B cell (primary cell): ENCODE measurements at regions not wholly inside any gene's neighbourhood (a gene's known extent, or its start where the extent isn't known, plus 50 kb on each side); places are given as distances from the start of the nearest gene placed in this dataset.
"Not testable (repeated sequence)": the region's sequence is repeated elsewhere in the genome, so short reads cannot be mapped to it uniquely, and the experiment has no call there.

Experiments
- ATAC-seq: fragments of 200-7000 bp; cut with Tn5 transposase; one replicate; pipeline ENCODE4 v1.10.0; 2021; ENCODE audit warnings: low read depth, mild to moderate bottlenecking, moderate number of reproducible peaks, moderate library complexity
- CTCF ChIA-PET: fragments of 350-600 bp; sonication (Branson Sonifier 250); formaldehyde crosslinking; loops from one replicate; lab custom pipeline; 2021; ENCODE audit warnings: antibody characterized with exemption, inconsistent platforms; lab: Charles Lee
- POLR2A ChIA-PET: fragments of 350-600 bp; sonication (Branson Sonifier 250); formaldehyde crosslinking; loops from one replicate; lab custom pipeline; 2021; ENCODE audit warnings: antibody characterized with exemption; lab: Charles Lee
- DNase-seq: peaks from one replicate; pipeline ENCODE4 v3.0.0; 2013
- H2AFZ ChIP-seq: 2 replicates; pipeline ENCODE4 v1.6.1; 2012; ENCODE audit warnings: mild to moderate bottlenecking, low read depth, low read length; ENCODE audit not compliant: insufficient read depth, poor library complexity, severe bottlenecking
- H3K27ac ChIP-seq, 2 donors: 1 replicate in 1 of 2; 2 replicates in 1 of 2; pipeline ENCODE4 v1.5.1; 2012 to 2013; ENCODE audit warnings: low read length in 2 of 2, mild to moderate bottlenecking in 2 of 2, moderate library complexity in 1 of 2
- H3K27me3 ChIP-seq, 4 experiments: fragments of 200-600 bp in 1 of 4; sonication (generic) in 1 of 4; replicated peaks in 1 of 4; 1 replicate in 2 of 4; 2 replicates in 2 of 4; pipeline versions ENCODE4 v1.6.1 to v1.7.0; 2013 to 2016; ENCODE audit warnings: low read length in 3 of 4, mild to moderate bottlenecking in 2 of 4, mixed read lengths in 1 of 4, moderate library complexity in 1 of 4; ENCODE audit not compliant: insufficient read depth in 4 of 4, control insufficient read depth in 3 of 4; ENCODE audit errors: control extremely low read depth in 1 of 4
- H3K36me3 ChIP-seq, 2 experiments: replicated peaks in 1 of 2; 1 replicate in 1 of 2; 2 replicates in 1 of 2; pipeline versions ENCODE4 v1.6.1 to v1.7.1; 2013; ENCODE audit warnings: low read length in 1 of 2; ENCODE audit not compliant: insufficient read depth in 2 of 2, control insufficient read depth in 1 of 2; ENCODE audit errors: control extremely low read depth in 1 of 2, extremely low read depth in 1 of 2
- H3K4me1 ChIP-seq, 2 donors: fragments of 200-600 bp in 1 of 2; sonication (generic) in 1 of 2; 1 replicate in 1 of 2; 2 replicates in 1 of 2; pipeline versions ENCODE4 v1.5.1 to v1.6.1; 2013 to 2017; ENCODE audit warnings: low read length in 2 of 2; ENCODE audit not compliant: control insufficient read depth in 2 of 2, insufficient read depth in 2 of 2
- H3K4me2 ChIP-seq: replicated peaks from 2 replicates; pipeline ENCODE3; 2012; ENCODE audit warnings: mild to moderate bottlenecking, low read depth, low read length; ENCODE audit not compliant: poor library complexity, severe bottlenecking
- H3K4me3 ChIP-seq, 5 experiments: fragments of 200-600 bp in 1 of 5; sonication (generic) in 1 of 5; 1 replicate in 3 of 5; 2 replicates in 2 of 5; pipeline versions ENCODE4 v1.5.1 to v1.7.0; 2011 to 2016; ENCODE audit warnings: low read length in 4 of 5, mild to moderate bottlenecking in 4 of 5, low read depth in 2 of 5, control low read depth in 1 of 5, moderate library complexity in 1 of 5; ENCODE audit not compliant: insufficient read depth in 1 of 5; ENCODE audit errors: control extremely low read depth in 1 of 5, extremely low read depth in 1 of 5
- H3K79me2 ChIP-seq: fragments of 200-600 bp; sonication (generic); one replicate; pipeline ENCODE4 v1.6.0; 2016; ENCODE audit warnings: low read length; ENCODE audit not compliant: control insufficient read depth, insufficient read depth
- H3K9ac ChIP-seq: fragments of 200-600 bp; sonication (generic); 2 replicates; pipeline ENCODE4 v1.6.1; 2017; ENCODE audit warnings: mild to moderate bottlenecking, low read length, moderate library complexity
- H3K9me3 ChIP-seq, 3 donors: one replicate each; pipeline versions ENCODE4 v1.6.1 to v1.7.1; 2013; ENCODE audit warnings: low read length in 2 of 3; ENCODE audit not compliant: control insufficient read depth in 2 of 3, insufficient read depth in 1 of 3; ENCODE audit errors: control extremely low read depth in 1 of 3
- H4K20me1 ChIP-seq: 2 replicates; pipeline ENCODE4 v1.6.0; 2012; ENCODE audit warnings: mild to moderate bottlenecking, low read length; ENCODE audit not compliant: insufficient read depth, control insufficient read depth, poor library complexity, severe bottlenecking
- H3K27ac Mint-ChIP-seq: one replicate; pipeline ENCODE4 v1.8.0; 2021; ENCODE audit warnings: mixed read lengths
- H3K27me3 Mint-ChIP-seq: one replicate; pipeline ENCODE4 v1.8.0; 2021; ENCODE audit warnings: mixed read lengths
- H3K4me1 Mint-ChIP-seq: one replicate; pipeline ENCODE4 v1.8.0; 2021; ENCODE audit warnings: mixed read lengths
- H3K4me3 Mint-ChIP-seq: one replicate; pipeline ENCODE4 v1.8.0; 2021; ENCODE audit warnings: mixed read lengths
- H3K9me3 Mint-ChIP-seq: one replicate; pipeline ENCODE4 v1.8.0; 2022; ENCODE audit warnings: mixed read lengths; ENCODE audit not compliant: insufficient read depth
- CTCF ChIP-seq: fragments of 200-600 bp; IDR thresholded peaks from one replicate; pipeline ENCODE4 v1.8.0; 2022; ENCODE audit warnings: antibody characterized with exemption, mild to moderate bottlenecking
- EZH2 ChIP-seq: IDR thresholded peaks from 2 replicates; pipeline ENCODE4 v1.6.1; 2012; ENCODE audit warnings: borderline replicate concordance, low read depth, mild to moderate bottlenecking, moderate library complexity, low read length; ENCODE audit not compliant: insufficient read depth, poor library complexity, severe bottlenecking
- WGBS: methylation state at CpG from one replicate; pipeline ENCODE4 v1.1.5; 2013; ENCODE audit warnings: missing lambda C conversion rate; ENCODE audit not compliant: insufficient coverage; 5-methylcytosine and 5-hydroxymethylcytosine counted together
- intact Hi-C: fragments of 100-400 bp; cut with micrococcal nuclease; formaldehyde crosslinking; loops from one replicate; pipeline ENCODE4 v1.10.0; 2022

GRCh38 chr13:71291842-71292146 is 575.2 kb downstream of the DACH1 start:
- H3K79me2 ChIP-seq = no peaks in the 10 kb centered on the region
- H3K4me1 ChIP-seq = peaks cover 7 to 18% of the 10 kb centered on the region in 2 donors
- peak; percentile 11 for ATAC-seq
- intact Hi-C loops = no loop called here
- Mint-ChIP-seq H3K27me3 (peaks cover 3% of the 10 kb centered on the region), H3K4me3 (peak overlapping the region; percentile 89), H3K27ac (peak overlapping the region; percentile 85), H3K9me3 (peaks cover 3% of the 10 kb centered on the region), H3K4me1 (peaks cover 26% of the 10 kb centered on the region)
- peak overlapping the region; percentile 49 to 76 for H3K27ac ChIP-seq
- no peak for TF ChIP-seq CTCF
- TF ChIP-seq EZH2 = no peak
- ChIA-PET CTCF (no interaction called here), POLR2A (no interaction called here)
- H3K27me3 ChIP-seq = no peaks in the 10 kb centered on the region
- peaks cover 0 to 5% (median 0%) of the 10 kb centered on the region in 3 donors for H3K9me3 ChIP-seq
- H3K36me3 ChIP-seq = no peaks in the 10 kb centered on the region
- peak overlapping the region; percentile 66 for H3K9ac ChIP-seq
- peak overlapping the region in 1 of 5 experiments; percentile 77 for H3K4me3 ChIP-seq
- peak overlapping the region; percentile 71 for H3K4me2 ChIP-seq
- WGBS = 100% methylated on average over 4 of the region's 4 CpGs
- peak overlapping the region; percentile 77 for H2AFZ ChIP-seq
- no peaks in the 10 kb centered on the region for H4K20me1 ChIP-seq
- no peak for DNase-seq

GRCh38 chr13:71290963-71291841 is 575.8 kb downstream of the DACH1 start:
- Histone ChIP-seq H3K4me1 (peaks cover 7 to 18% of the 10 kb centered on the region in 2 donors), H3K9ac (peak overlapping the region; percentile 66), H2AFZ (peak overlapping the region; percentile 77), H4K20me1 (no peaks in the 10 kb centered on the region), H3K4me3 (peak overlapping the region in 4 of 5 experiments; percentile 39 to 77 (median 50)), H3K4me2 (peak overlapping the region; percentile 71), H3K79me2 (no peaks in the 10 kb centered on the region), H3K9me3 (peaks cover 0 to 5% (median 0%) of the 10 kb centered on the region in 3 donors), H3K27me3 (no peaks in the 10 kb centered on the region), H3K27ac (peak overlapping the region; percentile 49 to 76), H3K36me3 (no peaks in the 10 kb centered on the region)
- ChIA-PET CTCF (no interaction called here), POLR2A (no interaction called here)
- Mint-ChIP-seq H3K4me1 (peaks cover 26% of the 10 kb centered on the region), H3K9me3 (peaks cover 3% of the 10 kb centered on the region), H3K4me3 (peak overlapping the region; percentile 89), H3K27me3 (no peaks in the 10 kb centered on the region), H3K27ac (peak overlapping the region; percentile 85)
- 23% methylated on average over 3 of the region's 10 CpGs for WGBS
- no peak for TF ChIP-seq EZH2
- no peak for TF ChIP-seq CTCF
- intact Hi-C loops = no loop called here
- ATAC-seq (peak; percentile 62), DNase-seq (peak; percentile 60)

- H4K20me1 ChIP-seq, DNase-seq, H3K9me3 Mint-ChIP-seq, H3K27me3 ChIP-seq, intact Hi-C loops, H3K27ac Mint-ChIP-seq, H3K27me3 Mint-ChIP-seq, H3K36me3 ChIP-seq, H3K27ac ChIP-seq, POLR2A ChIA-PET, ATAC-seq, H3K9me3 ChIP-seq, H3K79me2 ChIP-seq: not testable (repeated sequence)
- Histone ChIP-seq H2AFZ (peak overlapping the region; percentile 77), H3K4me2 (peak overlapping the region; percentile 71), H3K4me3 (peak overlapping the region in 1 of 5 experiments; percentile 77), H3K4me1 (peaks cover 7 to 18% of the 10 kb centered on the region in 2 donors), H3K9ac (peak overlapping the region; percentile 66)
- H3K4me1 Mint-ChIP-seq = peaks cover 26% of the 10 kb centered on the region
- WGBS = 100% methylated on average over 2 of the region's 3 CpGs
- CTCF ChIA-PET = interaction anchor here (1.2 kb wide), 1 partner anchor 25 kb away, joined by 3 read pairs; no protein-coding TSS in a partner anchor
- peak overlapping the region; percentile 30 for H3K4me3 Mint-ChIP-seq
Observed at GRCh38 chr13:71289980-71290379, 577.0 kb downstream of the DACH1 start.
